HG03457 (cell line): ENCODE measurements at regions not wholly inside any gene's neighbourhood (a gene's known extent, or its start where the extent isn't known, plus 50 kb on each side); places are given as distances from the start of the nearest gene placed in this dataset.
"Not testable (repeated sequence)": the region's sequence is repeated elsewhere in the genome, so short reads cannot be mapped to it uniquely, and the experiment has no call there.

Source experiments
- ATAC-seq: cut with Tn5 transposase; IDR thresholded peaks from one replicate; pipeline ENCODE4 v1.9.1; 2021; ENCODE audit warnings: moderate number of reproducible peaks; ENCODE audit not compliant: unreplicated experiment

DNA sequence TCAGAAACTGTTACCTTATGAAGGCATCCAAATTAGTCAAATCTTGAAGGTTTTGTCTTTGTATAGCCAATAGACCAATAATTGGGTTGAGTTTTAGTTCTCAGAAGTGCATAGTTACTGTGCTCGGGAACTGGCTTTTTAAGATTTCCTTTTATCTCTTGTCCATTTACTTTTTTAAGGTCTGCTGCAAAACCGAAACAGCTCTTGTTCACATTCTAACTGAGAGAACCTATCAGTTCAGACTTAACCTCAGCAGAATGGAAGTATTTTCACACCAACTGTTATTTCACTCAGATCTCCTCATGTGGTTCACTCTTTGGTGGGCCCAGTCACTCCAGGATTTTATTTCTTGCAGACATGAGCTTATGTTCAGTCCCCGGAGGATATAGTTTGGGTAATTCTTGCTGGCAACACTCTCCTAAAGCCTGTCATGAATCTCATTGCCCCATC is 55.5 kb downstream of the TPBG start:
- ATAC-seq, result no peak

DNA sequence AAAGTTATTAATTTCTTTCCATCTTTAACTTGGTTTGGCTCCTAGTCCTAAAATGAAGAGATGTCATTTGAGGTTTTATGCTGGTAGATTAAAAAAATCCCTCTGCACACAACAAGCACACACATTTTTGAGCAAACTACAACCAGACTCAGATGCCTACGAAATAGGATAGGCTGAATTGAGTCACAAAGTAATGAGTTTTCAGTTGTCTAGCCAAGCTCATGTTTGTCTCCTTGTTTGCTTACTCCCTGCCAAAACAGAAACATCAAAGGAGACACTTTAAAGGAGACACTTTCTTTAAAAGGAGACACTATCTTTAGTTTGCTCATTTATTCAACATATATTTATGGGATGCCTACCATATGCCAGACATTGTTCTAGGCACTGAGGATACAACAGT is 56.2 kb downstream of the TPBG start:
- no peak for ATAC-seq

DNA sequence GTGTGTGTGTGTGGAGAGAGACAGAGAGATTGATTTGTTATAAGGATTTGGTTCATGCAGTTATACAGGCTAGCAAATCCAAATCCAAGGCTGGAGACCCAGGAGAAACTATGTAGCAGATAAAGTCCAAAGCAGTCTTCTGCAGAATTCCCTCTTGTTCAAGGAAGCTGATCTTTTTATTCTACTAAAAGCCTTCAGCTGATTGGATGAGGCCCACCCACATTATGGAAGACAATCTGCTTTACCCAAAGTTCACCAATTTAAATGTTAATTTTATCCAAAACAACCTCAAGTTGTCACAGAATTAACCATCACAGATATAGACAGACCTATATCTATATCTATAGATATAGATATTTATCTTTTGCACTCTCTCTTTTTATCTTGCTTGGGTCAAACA is 67.0 kb downstream of the TPBG start:
- no peak for ATAC-seq

DNA sequence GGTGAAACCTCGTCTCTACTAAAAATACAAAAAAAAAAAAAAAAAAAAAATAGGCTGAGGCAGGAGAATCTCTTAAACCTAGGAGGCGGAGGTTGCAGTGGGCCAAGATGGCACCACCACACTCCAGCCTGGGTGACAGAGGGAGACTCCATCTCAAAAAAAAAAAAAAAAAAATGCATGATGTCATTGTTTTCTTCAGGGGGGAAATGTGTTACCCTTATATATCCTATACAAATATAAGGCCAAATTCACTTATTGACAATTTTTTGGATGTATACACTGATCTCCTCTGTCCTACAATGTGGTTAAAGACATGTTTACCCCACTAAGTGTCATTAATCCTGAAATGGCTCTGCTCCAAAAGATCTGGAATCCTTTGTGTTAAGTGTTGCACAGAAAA is 73.1 kb downstream of the TPBG start:
- no peak for ATAC-seq

DNA sequence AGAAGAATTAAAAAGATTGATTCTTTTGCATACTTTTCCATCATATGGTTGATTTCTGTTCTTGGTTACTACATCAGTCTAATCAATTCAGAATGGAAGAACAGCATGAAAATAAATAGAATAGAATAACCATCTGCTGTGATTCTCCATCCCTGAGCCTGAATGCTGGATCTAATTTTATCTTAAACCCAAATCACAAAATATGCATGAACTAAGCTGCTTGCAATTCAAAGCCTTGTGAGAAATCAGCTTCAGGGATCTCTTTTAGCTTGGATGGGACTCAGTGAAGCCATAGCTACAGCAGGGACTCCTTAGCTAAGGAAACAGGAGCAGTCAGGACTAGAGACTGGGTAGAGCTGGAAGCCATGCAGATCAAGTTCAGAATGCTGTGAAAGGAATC is 74.1 kb downstream of the TPBG start:
- no peak for ATAC-seq

DNA sequence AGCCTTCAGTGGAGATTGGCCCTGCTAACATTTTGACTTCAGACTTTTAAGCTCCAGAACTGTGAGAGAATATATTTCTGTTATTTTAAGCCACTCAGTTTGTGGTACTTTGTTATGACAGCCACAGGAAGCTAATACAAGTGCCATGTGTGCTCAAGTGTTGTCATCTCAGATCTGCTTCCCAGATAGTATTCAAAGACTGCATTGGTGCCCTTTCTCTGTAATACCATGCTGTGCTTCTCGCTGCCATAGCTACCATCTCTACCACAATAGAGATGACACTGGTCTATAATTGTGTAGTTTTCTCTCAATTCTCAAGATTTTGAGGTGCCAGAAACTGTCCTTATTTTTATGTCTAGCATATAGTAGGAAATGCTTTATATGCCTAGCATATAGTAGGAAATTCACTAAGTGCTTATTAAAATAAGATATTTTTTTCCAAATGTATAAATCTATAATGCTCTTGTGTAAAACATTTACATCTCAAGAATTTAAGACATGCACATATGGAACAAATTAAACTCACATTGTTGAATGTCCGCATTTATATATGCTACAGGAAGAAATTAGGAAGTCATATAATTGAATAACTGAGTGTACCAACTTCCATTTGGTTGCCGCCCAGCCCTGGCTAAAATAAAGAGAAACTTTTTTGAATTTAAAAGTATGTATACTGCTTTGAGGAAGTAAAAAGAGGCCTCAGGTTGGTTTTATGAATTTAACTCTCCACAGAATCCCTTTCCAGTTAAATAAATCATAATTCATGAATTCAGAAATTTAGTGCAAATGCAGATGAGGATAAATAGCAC is 77.6 kb downstream of the TPBG start:
- no peak for ATAC-seq

DNA sequence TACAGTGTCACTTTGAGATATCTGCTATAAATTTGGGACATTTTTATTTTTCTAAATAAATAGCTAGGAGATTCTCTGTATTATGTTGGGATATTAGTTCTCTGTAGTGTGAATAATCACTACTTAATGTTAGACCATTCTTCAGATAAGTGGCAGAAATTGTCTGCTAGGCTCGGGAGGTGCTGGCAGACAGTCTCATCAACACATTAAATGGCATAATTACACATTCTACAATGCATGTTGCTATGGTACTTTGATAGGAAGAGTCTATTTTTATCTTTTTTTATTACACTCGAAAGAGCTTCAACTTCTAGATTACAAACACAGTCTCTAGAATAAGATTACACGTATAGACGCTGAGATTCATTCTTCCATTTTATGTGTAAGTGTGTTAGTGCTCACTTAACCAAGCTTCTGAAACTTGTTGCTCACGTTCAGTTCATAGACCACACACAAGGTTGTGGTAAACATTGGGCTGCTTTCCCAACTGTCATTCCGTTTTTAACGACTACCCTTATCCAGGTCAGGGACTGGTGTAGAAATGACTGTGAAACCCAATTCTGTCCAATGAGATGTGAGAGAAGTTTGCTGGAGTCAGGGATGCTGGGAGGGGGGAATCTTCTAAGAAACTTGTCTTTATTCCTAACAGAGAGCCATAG is 78.6 kb downstream of the TPBG start:
- ATAC-seq, result no peak

DNA sequence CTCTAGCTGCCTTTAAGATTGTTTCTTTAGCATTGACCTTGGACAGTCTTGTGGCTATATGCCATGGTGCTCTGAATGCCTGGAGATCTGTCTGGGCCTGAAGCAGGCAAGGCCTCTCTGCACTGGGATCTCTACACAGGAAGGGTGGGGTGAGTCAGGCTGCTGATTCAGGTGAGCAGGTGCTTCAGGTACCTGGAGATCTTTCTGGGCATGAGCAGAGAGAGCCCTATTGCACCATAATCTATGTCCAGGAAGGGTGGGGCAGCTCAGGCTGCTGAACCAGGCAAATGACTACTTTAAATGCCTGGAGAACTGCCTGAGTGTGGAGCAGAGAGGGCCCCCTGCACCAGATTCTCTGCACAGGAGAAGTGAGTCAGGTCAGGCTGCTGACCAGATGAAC is 94.5 kb downstream of the TPBG start:
- ATAC-seq, result no peak

DNA sequence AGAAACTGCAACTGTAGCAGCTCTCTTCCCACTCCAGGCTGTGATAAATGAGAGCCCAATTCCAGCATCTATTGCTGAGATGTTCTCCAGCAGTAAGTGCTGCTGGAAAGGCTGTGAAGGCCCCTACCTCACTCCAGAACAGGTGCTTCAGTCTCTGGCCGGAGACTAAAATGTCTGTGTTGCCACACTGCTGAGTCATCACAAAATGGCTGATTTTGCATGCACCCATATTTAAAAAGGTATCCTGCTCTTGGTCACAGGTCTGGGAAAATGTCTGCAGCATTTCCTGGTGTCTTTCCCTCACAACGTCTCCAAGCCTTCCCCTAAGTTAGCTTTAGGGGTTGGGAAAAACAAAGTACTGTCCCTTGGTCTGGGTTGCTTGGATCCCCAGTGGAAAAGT is 95.1 kb downstream of the TPBG start:
- ATAC-seq, result no peak

DNA sequence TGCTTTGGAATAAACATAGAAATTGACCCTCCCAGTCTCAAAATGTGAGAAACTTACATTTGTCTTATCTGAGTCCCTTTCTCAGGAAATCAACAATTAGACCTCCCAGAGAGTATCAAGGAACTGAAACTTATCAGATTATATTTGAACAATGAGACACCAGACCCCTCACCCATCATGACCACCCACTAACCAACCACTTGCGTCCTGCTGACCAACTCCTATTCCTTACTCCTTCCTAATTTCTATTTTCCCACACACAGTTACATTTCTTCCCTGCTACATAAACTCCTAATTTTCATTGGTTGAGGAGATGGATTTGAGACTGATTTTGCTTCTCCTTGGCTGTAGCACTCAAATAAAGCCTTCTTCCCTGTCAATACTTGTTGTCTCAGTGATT is 97.9 kb downstream of the TPBG start:
- no peak for ATAC-seq

DNA sequence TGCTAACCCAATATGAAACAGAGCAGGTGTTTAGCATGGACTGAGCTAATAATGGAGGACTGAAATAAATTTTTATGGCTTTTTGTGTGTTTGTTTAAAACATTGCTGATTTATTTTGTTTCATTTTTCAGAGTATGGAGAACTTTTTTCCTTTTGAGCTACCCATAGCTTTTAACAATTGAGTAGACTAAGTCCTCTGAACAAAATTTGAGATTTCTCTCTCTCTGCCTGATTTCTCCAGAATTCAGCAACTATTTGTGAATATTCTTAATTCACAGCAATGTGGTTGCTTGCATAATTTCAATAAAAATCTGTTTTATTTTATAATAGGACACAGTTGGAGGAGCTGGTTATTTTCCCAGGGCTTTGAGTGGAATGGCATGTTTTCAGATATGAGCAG is 103.7 kb downstream of the TPBG start:
- ATAC-seq, result no peak

DNA sequence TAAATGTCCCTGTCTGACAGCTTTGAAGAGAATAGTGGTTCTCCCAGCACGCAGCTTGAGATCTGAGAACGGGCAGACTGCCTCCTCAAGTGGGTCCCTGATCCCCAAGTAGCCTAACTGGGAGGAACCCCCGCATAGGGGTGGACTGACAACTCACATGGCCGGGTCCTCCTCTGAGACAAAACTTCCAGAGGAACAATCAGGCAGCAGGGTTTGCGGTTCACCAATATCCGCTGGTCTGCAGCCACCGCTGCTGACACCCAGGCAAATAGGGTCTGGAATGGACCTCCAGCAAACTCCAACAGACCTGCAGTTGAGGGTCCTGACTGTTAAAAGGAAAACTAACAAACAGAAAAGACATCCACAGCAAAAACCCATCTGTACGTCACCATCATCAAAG is 106.5 kb downstream of the TPBG start:
- ATAC-seq, result not testable (repeated sequence)

DNA sequence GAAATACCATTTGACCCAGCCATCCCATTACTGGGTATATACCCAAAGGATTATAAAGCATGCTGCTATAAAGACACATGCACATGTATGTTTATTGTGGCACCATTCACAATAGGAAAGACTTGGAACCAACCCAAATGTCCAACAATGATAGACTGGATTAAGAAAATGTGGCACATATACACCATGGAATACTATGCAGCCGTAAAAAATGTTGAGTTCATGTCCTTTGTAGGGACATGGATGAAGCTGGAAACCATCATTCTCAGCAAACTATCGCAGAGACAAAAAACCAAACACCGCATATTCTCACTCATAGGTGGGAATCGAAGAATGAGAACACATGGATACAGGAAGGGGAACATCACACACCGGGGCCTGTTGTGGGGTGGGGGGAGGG is 111.5 kb downstream of the TPBG start:
- ATAC-seq, result not testable (repeated sequence)

DNA sequence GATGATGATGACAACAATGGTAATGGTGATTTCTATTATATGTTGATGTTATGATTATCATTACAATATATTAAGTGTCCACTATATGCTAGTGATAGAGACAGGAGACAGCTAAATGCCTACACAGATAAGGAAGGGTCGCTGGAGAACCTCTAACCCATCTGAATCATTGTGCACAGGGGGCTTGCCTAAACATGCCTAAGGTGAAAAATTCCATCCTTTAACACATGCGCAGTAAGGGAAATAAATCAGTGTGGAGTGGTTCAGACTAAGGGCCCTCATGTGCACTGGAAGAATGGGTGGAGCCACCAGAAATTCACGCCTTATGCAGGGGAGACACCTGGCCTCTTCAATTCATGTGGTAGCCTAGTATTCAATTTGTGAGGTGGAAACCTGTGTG is 120.4 kb downstream of the TPBG start:
- no peak for ATAC-seq

DNA sequence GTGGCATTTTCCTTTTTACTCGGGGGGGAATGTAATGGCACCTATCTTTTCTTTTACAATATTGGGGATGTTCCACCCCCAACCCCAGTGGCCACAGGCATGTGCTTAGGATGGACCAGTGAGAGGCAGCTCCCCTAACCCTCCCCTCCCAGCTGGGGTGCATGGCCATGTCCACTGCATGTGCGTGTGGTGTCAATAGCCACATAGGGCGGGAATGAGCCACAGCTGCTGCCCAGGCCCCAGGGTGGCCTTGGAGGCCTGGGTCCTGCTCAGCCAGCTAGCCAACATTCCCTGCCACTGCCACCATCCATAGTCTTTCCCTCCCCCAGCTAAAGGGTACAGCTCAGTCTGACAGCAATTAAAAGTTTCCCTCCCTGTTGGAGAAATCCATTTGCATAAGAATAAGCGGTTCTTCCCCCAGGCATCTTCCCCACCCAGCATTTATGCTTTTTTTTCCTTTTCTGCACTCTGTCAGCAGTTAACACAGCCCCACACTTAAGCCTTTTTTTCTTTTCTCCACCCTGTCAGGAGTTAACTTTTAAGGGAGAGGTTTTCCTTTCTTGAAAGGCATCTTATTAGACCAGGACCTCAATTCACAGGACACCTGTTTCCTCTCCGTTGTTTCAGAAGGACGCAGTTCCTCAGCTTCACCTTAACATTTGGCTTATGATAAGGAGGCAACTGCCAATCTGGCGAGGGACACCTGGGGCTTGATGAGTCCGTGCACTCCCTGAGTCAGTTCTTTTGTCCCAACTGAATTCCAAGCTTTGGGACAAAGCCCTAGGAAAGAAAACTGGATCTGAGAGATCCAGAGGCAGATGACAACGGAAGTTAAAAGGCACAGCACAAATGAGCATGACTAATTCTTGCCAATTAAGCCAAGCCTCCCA is 121.4 kb downstream of the TPBG start:
- ATAC-seq, result no peak

DNA sequence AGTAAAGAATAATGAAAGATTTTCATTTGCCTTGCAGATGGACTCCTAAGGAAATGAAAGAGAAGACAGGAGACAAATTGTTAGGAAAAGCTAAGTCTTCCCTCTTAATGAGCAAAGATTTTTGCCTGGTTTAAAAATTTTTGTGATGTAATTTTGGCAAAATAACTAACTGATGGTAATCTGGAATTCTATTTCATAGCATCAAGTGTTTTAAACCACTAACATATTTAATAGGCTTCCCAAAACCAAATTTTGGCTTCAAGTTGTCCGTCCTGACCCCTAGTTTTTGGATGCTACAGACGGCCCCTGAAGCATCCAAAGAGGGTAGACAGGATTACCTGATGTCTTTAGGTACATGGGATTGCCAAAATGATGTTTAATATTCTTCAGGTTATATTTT is 124.3 kb downstream of the TPBG start:
- ATAC-seq, result no peak

DNA sequence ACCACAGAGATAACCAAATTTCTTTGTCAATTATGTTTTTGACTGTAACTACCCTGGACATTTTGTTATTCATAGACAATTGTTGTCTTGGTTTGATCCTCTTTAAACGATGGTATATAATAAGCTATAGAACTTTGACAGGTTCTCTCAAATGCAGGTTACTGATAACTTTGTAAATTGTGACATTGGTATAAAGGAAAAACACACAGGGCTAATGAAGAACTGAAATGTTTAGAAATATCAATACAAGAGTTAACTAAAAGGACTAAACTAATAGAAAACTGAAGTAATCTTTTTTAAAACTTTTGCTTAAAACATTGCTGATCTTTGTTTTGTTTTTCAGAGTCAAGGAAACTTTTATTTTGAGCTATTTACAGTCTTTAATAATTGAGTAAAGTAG is 124.8 kb downstream of the TPBG start:
- ATAC-seq, result no peak

DNA sequence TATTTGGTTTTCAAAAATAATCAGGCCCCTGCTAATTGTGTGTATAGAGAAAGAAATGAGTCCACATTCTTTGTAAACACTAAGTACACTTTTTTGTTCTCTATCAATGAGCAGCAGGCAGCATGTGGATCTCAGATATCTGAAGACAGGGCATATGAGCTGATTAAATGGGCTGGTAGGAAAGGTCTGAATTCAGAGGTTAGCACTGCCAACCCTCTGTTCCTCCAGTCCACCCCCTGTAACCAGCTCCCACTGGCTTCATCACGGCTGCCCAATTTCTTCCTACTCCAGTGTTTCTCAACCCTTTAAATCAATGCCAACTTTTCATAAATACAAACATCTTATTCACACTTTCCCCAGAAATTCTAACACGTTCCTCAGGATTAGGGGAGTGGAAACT is 128.5 kb downstream of the TPBG start:
- no peak for ATAC-seq

DNA sequence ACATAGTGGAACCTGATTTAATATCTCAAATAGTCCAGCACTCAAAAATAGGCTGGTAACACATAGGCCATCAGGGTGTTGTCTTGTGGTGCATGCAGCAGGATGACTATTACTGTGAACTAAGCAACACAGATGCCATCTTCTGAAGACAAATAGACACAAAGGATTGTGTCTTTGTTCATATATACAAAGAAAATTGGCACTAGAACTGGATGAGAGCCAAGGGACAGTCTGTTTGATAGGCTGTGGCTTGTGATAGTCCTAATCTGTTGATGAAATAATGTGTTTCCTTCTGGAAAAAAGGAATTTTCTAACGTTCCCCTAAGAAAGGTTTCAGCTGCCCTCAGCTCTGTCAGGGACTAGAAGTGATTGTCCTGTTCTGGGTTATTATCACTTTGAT is 129.8 kb downstream of the TPBG start:
- no peak for ATAC-seq

DNA sequence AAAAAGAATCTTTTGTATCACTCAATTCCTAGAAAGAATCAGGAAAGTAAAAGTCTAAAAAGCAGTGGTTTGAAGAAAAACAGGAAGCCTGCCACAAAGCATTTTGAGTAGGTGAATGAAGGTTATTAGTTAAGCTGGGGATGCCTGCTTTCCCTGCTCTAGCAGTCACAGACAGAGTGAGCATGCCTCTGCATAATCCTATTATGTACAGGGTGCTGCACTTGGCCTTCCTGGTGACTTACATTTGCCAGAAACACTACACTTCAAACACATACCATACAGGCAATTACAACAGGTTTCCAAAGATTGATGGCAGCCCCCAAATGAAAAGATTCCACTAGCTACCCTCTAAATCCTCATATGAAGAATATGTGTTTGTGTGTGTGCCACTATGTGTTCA is 130.8 kb downstream of the TPBG start:
- no peak for ATAC-seq

DNA sequence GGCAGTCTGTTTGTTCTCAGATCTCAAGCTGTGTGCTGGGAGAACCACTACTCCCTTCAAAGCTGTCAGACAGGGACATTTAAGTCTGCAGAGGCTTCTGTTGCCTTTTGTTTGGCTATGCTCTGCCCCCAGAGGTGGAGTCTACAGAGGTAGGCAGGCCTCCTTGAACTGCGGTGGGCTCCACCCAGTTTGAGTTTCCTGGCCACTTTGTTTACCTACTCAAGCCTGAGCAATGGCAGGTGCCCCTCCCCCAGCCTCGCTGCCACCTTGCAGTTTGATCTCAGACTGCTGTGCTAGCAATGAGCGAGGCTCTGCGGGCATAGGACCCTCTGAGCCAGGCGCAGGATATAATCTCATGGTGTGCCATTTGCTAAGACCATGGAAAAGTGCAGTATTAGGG is 138.3 kb downstream of the TPBG start:
- ATAC-seq, result not testable (repeated sequence)

DNA sequence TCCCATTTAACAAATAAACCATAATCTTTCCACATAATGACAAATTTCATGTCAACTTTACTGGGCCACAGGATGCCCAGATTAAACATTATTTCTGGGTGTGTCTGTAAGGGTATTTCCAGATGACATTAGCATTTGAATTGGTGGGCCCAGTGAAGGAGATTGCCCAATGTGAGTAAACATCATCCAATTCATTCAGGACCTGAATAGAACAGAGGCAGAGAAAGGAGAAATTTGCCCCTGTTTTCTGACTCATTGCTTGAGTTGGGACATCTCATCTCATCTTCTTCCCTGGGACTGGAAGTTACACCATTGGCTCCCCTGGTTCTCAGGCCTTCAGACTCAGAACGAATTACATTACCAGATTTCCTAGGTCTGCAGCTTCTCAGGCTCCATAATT is 142.9 kb downstream of the TPBG start:
- ATAC-seq, result no peak
